Hematopoietic multipotent progenitor cell treated with erythropoietin and hydrocortisone succinate and interleukin-3 and kit ligand, for 8 days (in vitro differentiated cells): ENCODE measurements at regions not wholly inside any gene's neighbourhood (a gene's known extent, or its start where the extent isn't known, plus 50 kb on each side); places are given as distances from the start of the nearest gene placed in this dataset.

ENCODE experiments used
- DNase-seq: peaks from one replicate; pipeline ENCODE4 v3.0.0-alpha.2; 2015

DNA sequence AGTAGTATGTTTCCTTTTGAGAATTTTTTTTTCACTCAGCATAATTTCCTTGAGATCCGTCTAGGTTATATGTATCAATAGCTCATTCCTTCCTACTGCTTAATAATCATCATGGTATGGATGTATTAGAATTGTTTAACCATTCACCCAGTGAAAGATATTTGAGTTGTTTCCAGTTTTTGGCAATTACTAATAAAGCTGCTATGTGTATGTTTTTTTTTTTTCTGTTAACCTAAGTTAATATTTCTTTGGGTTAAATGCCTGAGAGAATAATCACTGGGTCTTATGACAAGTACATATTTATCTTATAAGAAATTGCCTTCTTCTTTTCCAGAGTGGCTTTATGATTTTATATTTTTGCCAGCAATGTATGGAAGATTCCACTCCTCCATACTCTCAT lies 96.4 kb upstream of the ST6GAL2 start:
- DNase-seq, result no peak

DNA sequence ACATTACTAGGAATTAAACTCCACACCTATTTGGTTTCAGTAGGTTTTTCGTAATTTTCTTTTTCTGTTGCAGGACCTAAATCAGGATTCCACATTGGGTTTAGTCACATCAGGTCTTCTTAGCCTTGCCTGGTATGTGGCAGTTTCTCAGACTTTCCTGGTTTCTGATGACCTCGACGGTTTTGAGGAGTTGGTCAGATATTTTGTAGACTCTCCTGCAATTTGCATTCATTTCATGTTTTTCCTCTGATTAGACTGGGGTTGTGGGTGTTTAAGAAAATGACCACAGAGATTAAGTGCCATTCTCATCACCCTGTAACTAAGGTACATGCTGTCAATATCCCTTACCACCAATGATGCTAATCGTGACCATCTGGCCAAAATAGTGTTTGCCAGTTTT lies 97.3 kb upstream of the ST6GAL2 start:
- no peak for DNase-seq

DNA sequence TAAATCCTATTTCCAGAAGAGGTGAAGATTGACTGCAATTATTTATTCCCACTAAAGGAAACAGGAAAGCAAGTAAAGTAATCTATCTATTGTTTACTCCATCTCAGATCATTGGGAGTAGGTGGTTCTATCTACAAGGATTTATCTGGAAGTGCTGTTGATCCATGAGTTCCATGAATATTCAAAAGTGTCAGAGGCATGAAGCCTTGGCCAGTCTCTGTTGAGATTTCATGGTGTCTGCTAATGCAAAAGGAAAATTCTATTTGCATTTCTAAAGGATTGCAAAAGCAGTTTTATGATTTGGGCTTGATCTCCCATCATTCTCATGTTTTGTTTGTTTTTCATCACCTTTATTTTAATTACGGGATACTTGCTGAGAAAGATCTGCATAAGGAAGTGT lies 102.4 kb upstream of the ST6GAL2 start:
- no peak for DNase-seq

DNA sequence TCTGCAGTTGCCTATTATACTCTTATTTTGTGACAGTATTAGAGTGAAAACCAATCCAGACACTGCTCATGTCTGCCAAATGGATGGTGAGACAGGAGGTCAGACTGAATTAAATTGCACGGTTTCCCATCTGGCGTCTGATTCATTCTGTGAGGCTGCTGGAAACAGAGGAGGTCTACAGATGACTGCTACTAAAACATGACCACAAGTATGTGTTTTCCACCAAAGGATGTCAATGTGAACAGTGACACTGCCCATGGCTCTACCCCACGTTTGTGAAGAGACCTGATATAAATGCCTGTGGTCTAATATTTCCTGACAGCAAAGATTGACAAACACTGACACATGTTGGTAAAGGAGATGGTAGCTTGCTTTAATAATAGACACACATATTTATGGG lies 104.3 kb upstream of the ST6GAL2 start:
- DNase-seq, result no peak

DNA sequence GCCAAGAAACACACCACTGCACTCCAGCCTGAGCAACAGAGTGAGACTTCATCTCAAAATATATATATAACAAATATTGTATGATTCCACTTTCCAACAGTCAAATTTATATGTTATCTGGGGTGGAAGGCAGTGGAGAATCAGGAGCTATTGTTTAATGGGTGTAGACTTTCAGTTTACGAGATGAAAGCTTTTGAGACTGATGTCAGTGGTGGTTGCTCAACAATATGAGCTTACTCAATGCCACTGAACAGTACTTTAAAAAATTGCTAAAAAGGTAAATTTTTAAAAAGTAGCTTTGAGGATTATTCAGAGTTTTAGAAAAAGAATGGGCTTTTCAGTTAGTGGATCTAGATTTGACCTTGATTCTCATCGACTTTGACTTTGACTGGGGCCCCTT lies 105.9 kb upstream of the ST6GAL2 start:
- no peak for DNase-seq

DNA sequence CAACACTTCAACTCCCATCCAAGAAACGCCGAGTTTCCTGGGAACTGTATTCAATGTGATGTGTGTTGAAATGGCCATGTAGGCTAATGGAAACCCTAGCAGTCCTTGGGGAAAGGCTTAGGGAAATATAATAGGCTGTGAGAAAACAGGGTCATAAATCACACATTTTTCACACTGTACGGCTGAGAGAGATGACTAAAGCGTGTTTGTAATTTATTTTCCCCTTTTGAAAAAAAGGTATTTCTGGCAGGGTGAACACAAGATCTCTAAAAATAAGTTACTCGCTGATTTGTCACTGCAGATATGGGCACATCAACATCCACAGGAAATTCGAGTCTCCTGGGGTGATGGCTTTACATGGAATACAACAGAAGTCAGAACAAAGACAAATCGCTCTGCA lies 109.6 kb upstream of the ST6GAL2 start:
- DNase-seq, result no peak

DNA sequence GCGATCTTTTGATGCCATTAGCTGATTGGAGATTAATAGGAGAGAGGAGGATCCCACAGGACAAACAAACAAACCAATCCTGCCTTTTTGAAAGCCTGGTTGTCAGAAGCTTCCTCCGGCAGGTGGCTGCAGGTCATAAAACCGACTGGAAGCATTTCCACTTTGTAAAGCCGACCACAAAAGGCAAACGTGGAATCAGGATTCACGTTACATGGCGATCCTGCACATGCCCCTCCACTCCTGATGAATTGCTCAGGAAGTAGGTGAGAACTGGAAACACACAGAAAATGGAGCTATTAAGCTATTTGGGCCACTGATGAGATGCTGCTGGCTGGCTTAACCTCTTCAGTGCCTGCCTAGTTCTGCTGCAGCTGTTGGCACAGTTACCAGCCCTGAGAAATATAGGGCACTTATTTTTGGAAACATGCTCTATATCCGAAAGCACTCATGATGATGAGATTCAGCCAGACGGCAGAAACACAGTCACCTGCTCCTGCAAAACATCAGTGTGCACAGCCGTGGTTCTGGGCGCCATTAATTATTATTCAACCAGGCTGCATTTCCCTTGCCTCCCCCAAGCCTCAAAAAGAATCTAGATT lies 110.3 kb upstream of the ST6GAL2 start:
- DNase-seq, result no peak

DNA sequence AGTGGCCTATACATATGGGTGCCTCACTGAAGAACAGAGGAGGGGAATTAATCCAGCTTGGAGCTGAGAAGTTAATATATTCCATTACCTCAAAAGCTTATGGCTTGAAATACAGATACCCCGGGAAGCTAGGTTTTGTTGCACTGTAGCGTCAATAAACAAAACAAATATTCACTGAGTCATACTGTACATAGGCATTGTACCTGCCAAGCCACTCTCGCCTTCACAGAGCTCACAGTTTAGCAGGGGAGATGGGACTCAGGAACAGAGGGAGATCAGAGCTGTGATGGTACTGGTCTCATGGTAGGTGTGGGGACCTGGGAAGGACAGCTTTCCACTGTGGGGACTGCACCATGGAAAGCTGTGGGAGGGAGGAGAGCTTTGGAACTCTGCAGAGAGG lies 111.2 kb upstream of the ST6GAL2 start:
- DNase-seq, result no peak

DNA sequence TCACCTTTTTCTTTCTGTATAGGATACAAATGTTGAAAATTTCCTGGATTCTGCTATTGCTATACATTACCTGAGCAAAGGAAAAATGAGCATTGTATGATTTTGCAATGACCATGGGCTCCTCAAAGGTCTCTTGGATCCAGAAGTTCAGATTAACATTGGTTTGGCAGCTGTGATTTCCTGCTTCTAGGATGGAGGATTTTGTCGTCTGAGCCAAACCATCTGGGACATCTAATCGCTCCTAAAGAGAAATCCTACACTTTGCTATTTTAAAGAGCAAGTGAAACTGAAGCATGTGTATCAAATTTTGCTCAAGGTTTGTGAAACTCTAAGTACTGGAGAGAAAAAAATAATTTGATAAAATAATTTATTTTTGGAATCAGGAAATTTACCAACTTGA lies 115.1 kb upstream of the ST6GAL2 start:
- DNase-seq, result no peak

DNA sequence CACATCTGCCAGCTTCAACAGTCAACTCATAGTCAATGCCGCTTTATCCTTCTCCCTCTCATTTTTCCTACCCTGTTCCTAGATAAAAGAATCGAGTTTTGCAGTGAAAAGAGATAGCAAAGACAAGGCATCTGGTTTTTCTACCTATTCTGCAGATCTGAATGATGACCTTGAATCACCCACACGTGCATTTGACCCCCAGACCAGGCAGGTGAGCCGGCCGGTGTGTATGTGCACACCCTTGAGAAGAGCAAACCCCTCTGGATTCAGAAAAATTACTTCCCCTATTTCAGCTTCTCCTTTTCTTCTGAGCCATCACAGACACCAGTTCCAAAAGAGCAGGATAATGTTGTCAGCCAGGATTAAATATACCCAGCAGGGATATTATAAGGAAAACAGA lies 115.6 kb upstream of the ST6GAL2 start:
- no peak for DNase-seq

DNA sequence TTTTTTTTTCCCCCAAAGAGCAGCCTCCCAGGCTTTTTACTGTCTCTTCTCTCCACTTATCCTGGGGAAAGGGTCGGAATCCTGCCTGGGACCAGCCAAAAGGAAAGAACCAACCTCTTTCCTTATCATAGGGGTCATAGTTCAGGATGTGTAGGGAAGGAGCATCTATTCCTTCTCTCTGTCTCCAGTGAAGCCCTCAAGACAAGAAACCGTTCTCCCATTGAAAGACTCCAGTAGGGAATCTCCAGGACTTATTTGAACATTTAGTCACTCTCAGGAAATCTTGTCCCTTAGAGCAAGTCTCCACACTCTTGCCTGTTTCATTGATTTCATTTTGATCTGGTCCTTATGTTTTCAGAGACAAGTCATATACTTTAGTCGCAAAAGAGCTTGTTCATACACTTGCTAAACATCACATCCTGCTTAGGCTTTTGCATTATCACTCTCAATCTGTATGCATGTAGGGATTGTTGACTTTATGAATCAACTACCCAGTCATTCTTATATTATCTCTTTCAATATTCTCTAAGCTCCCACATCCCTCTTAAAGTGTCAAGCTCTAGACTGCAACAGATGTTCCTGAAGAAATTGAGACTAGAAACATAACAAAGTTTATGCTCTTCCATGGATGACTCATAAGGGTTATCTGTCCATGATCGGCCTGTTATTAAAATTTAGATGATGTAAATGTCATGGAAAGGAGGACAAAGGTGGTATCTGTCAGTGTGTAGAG lies 116.2 kb upstream of the ST6GAL2 start:
- no peak for DNase-seq

DNA sequence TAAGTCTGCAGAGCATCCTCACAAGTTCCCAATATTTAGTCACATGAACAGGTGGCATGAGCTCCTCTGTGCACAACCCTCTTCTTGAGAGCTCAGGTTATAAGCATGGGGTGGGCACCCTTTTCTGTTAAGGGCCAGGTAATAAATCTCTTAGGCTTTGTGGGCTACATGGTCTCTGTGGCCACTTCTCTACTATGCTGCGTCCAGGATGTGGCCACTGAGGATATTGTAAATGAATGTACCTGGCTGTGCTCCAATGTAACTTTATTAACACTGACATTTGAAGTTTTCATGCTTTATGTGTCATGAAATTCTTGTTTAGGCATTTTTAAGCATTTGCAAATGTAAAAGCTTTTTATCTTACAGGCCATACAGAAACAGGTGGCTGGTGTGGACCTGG lies 116.8 kb upstream of the ST6GAL2 start:
- DNase-seq, result no peak

DNA sequence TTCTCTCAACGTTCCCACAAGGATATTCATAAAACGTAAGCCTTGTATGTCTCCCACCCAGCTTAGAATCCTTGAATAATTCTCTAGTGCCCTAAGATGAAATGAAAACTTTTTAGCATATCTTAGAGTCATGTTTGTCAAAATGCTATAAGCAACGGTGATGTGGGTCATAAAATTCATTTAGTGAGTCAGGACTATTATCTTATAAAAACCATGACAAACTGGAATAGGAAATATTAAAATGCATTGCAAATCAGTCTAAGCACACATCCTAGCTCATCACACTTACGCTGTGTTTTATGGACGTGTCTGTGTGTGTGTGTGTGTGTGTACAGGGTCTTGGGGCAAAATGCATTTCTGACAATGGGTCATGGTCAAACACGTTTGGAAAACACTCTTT lies 119.9 kb upstream of the ST6GAL2 start:
- DNase-seq, result no peak

DNA sequence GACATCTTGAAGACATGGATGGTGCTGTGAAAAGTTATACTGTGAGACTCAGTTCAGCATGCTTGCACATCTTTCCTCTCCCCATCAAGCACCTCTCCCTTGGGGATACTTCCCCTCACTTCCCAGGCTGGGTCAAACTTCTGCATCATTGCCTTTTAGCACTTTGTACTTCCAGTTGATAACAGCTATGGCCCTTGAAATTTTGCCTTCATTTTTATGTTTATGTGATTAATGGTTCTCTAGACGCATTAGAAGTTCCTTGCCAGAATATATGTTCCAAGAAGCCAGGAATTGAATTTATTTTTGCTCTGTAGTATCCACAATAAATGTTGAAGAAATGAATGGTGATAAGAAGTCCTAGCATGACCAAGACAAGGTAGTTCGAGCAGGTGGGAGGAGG lies 120.9 kb upstream of the ST6GAL2 start:
- no peak for DNase-seq

DNA sequence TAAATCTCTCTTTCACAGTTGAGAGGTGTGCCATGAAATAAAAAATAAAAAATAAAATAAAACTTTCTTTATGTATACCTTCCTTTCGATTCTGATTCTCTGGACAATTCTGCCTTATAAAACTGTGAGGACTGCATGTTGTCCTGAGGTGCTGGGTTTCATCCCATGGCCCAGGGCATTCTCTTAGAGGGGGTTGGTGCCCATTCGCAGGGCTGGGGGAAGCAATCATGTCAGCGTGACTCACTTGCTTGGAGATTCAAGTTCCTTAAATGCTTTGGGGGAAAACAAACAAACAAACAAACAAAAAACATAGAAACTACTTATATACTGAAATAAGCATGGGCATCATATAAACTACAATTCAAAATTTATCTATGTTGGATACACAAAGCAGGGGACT lies 122.0 kb upstream of the ST6GAL2 start:
- no peak for DNase-seq

DNA sequence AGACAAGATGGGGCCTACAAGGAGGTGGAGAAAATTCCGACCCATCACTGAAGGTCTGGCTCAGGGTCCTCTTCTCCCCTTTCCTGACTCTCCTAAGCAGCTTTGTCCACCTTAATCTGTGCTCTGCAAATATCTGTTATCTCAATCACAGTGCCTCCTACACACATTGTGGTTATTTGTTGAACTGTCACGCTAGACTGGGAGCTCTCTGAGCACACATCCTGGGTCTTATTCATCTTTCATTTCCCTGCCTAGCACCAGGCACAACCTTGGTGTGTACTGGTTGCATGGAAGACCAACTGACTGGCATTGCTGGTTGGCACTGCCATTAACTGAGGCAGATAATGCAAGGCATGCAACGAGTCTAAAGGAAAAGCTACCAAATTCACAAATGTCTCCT lies 122.9 kb upstream of the ST6GAL2 start:
- no peak for DNase-seq

DNA sequence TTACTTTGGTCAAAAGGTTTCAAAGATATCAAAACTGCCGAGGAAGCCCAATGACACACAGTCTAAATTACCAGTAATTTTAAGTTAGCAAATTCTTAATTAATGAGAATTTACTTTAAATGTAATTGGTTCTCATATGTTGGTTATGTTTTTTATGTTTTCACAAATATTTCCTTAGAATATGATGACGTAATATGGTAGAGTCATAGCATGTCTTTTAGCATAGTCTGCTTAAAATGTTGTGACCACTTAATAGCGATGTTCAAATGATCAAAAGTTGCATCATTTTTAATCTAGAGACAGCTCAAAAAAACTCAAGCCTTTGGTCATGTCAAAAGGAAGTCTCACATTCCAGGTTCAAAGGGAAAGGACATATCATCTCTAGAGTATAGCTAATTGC lies 123.3 kb upstream of the ST6GAL2 start:
- no peak for DNase-seq

DNA sequence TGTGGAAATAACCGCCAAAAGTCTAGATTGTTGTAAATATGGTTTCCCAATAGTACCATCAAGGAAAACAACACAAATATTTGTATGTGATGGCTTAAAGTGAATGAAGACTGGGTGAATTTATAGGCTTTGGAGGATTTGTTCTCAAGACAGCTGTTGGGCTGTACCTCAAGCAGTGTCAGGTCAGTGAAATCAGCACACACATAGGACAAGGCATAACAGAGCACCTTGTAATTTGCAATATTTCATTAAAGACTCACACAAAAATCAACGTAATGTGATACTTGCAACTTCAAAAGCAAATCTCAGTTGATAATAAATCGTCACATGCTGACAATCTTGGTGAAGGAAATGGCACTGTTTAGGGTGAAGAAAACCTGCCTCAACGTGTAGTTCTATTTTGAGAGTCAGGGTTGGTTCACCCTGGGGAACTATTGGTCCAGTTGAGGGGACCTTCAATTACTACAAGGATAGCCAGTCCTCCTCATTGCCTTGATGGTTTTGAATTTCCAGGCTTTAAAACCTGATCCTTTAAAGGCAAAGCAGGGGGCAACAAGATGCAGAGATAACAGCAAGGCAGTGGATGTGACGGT lies 126.8 kb upstream of the ST6GAL2 start:
- DNase-seq, result no peak

DNA sequence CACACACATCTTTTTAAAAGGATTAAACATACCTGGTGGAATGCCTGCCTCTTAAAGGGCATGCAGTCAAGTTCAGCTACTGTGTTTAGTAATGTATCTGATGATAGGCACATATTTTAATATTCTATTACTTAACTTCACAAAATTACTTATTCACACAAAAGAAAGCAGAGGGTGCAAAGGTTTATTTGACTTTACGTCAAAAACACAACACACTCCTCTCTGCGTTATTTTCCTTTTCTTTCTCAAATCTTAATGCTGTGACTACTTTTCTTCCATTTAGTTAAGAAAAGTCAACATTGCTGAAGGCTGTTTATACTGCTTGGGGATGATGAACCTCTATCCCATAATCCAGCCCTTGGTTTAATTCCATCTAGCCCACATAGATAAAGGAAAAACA lies 127.9 kb upstream of the ST6GAL2 start:
- DNase-seq, result no peak

DNA sequence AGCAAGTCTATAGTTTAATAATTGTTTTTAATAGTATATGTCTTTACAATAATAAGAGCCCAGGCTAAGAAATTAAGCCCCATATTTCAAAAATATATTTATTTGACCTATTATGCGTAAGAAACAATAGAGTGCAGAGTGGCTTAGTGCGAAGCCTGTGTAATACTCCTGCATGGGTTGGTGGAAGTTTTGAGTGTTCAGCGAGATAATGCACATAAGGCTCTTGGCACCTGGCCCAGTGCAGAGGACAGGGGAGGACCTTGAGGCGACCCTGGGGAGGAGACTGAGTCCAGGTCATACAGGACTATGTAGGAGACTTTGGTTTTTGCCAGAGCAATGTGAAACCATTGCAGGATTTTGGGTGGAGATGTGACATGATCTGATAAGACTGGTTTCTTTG lies 132.4 kb upstream of the ST6GAL2 start:
- DNase-seq, result peak; percentile 1

DNA sequence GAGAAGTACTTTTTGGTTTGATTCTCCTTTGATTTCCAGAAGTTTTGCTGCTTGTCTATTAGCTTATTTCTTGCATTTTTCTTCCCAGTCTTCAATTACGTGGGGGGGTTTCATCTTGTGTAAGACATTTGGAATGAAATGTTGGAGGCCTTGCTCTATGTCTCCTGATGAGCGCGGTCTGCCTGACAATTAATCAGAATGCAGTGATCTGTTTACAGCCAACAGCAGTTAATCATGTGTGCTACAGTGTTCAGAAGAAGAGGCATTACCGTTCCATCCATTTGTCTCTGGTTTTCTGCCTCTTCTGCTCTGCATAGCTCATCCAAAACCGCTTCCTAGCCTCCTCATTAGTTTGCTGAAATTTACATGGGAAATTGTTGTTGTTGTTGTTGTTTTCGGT lies 134.4 kb upstream of the ST6GAL2 start:
- no peak for DNase-seq

DNA sequence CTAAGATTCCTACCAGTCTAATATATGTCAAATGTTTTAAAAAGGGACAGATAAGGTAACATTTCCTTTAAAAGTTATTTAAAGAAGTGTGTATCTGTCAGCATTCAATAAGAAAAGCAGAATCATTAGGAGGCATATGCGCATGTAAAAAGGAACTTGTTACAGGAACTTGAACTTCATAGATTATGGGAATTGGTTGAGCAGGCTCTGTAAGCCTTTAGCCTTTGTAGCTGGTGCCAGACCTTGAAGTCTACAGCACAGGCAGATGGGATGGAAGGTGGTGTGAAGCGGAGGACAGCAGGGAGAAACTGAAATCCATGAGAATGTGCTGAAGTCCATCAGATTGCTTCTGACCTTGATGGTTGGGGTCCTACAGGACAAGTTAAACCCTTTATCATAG lies 138.3 kb upstream of the ST6GAL2 start:
- no peak for DNase-seq

DNA sequence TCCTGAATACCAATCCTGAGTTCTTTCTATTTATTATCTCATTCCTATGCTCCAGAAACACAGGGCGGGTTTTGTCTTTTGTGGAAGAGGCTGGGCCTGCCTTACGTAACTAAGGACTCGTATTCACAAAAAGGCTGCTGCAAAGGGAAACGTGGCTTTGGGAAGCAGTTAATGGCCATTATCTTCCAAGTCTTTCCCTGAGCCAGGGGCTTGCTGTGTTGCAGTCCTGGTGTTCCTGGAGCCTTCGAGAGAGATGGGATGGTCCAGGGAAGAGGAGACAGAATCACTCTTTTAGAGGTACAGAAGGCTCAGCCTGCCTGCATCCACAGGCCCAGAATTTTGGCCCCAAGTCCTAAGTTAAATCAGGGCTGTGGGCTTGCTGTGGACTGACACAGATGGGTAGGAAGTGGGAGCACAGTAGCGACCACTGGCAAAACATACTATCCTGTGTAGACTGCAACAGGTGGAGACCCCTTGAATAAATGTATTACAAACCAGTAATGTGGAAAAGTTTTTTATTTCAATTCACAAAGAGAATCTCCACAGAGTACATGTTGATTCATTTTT lies 139.4 kb upstream of the ST6GAL2 start:
- DNase-seq, result no peak

DNA sequence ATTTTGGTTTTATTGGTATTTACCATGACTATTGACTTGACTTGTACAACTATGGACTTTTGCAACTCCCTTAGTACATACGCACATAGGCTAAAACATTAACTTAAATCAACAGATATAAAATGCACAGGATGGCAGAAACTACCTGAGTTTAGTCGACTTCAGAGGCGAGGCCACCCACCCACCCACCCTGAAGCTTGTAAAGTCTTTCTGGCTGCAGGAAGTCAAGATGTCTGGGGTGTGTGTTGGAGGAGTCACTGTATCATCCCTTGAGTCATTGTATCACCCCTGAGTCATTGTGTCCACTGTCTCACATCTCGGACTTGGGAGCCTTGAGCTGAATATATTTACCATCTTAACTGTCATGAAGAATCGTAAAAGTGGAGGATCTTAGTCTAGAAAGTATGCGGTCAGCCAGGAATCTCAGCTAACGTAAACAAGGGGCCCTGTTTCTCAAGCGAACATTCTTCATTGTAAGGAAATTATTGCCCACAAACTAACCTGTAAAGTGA lies 140.0 kb upstream of the ST6GAL2 start:
- DNase-seq, result no peak
